Lung microvascular endothelial cell (primary cell): ENCODE measurements at regions not wholly inside any gene's neighbourhood (a gene's known extent, or its start where the extent isn't known, plus 50 kb on each side); places are given as distances from the start of the nearest gene placed in this dataset.
"Not testable (repeated sequence)": the region's sequence is repeated elsewhere in the genome, so short reads cannot be mapped to it uniquely, and the experiment has no call there.

ENCODE experiments used
- DNase-seq, 2 donors: peaks; one replicate each; pipeline versions ENCODE4 v3.0.0 to v3.0.0-alpha.2; 2010; ENCODE audit warnings: low read depth in 2 of 2

GRCh38 chr3:34464646-34465045 lies 666.2 kb downstream of the PDCD6IP start:
- no peak for DNase-seq

- DNase-seq, result no peak
Observed at GRCh38 chr3:34475851-34476250, 677.4 kb downstream of the PDCD6IP start.

- DNase-seq, result no peak
Observed at GRCh38 chr3:34483311-34483887, 685.0 kb downstream of the PDCD6IP start.

GRCh38 chr3:34504366-34504765 lies 705.9 kb downstream of the PDCD6IP start:
- DNase-seq, result no peak

GRCh38 chr3:34504775-34505174 lies 706.3 kb downstream of the PDCD6IP start:
- no peak for DNase-seq

- DNase-seq, result no peak
Observed at GRCh38 chr3:34508732-34509131, 710.3 kb downstream of the PDCD6IP start.

GRCh38 chr3:34511891-34512290 lies 713.5 kb downstream of the PDCD6IP start:
- no peak for DNase-seq

- DNase-seq, result not testable (repeated sequence)
Observed at GRCh38 chr3:34519008-34519407, 720.6 kb downstream of the PDCD6IP start.

- no peak for DNase-seq
Observed at GRCh38 chr3:34531156-34531555, 732.7 kb downstream of the PDCD6IP start.

- DNase-seq, result no peak
Observed at GRCh38 chr3:34533451-34533850, 735.0 kb downstream of the PDCD6IP start.

GRCh38 chr3:34534013-34534412 lies 735.6 kb downstream of the PDCD6IP start:
- DNase-seq, result no peak

GRCh38 chr3:34544136-34544535 lies 745.7 kb downstream of the PDCD6IP start:
- DNase-seq, result no peak

GRCh38 chr3:34547297-34547920 lies 749.0 kb downstream of the PDCD6IP start:
- no peak for DNase-seq

GRCh38 chr3:34567266-34567665 lies 768.8 kb downstream of the PDCD6IP start:
- DNase-seq, result no peak

GRCh38 chr3:34568766-34569165 lies 770.3 kb downstream of the PDCD6IP start:
- DNase-seq, result no peak

- no peak for DNase-seq
Observed at GRCh38 chr3:34569437-34569836, 771.0 kb downstream of the PDCD6IP start.

- DNase-seq, result no peak
Observed at GRCh38 chr3:34570916-34571705, 772.7 kb downstream of the PDCD6IP start.

GRCh38 chr3:34571714-34572113 lies 773.3 kb downstream of the PDCD6IP start:
- no peak for DNase-seq

- DNase-seq, result no peak
Observed at GRCh38 chr3:34575776-34576175, 777.3 kb downstream of the PDCD6IP start.

GRCh38 chr3:34582055-34582454 lies 783.6 kb downstream of the PDCD6IP start:
- DNase-seq, result no peak

- DNase-seq, result no peak
Observed at GRCh38 chr3:34583451-34583850, 785.0 kb downstream of the PDCD6IP start.

- DNase-seq, result no peak
Observed at GRCh38 chr3:34584971-34585370, 786.5 kb downstream of the PDCD6IP start.

GRCh38 chr3:34599595-34599994 lies 801.2 kb downstream of the PDCD6IP start:
- DNase-seq, result no peak
